Activated effector memory CD4-positive, alpha-beta T cell treated with Interleukin-2 at 50 U/mL for 16 hours (primary cell): ENCODE measurements at regions not wholly inside any gene's neighbourhood (a gene's known extent, or its start where the extent isn't known, plus 50 kb on each side); places are given as distances from the start of the nearest gene placed in this dataset.

ENCODE experiments used
- DNase-seq: peaks from one replicate; pipeline ENCODE4 v3.0.0-alpha.2; 2020

GRCh38 chr6:170212956-170213636 is 77.8 kb downstream of the DLL1 start:
- DNase-seq, result no peak

GRCh38 chr6:170212051-170212756 is 78.7 kb downstream of the DLL1 start:
- DNase-seq, result no peak

DNA sequence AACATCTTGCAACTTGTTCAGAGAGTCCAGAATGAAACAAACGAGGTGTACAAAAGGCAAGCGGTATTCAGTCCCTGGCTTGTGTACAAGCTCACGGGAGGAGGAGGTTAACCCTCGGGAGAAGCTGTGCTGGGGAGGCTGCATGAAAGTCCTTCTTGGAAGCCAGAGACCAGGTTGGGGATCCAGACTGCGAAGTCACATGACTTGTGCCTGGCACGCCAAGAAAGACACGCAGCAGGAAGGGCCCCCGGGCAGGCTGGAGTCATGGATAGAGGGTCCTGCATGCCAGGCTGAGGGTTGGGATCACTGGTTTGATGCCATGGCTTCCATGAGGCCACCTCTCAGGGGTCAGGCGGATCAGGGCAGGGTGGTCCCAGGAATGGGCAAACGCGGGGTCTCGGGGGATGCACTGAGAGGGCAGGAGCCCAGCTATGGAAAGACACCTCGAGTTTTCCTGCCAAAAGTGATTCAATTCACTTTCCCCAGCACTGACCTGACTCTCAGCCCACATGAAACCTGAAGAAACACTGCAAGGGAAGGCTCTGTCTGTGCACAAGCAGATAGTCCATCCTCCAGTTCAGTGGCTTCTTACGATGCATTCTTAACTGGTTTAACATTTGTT is 79.4 kb downstream of the DLL1 start:
- no peak for DNase-seq

GRCh38 chr6:170210651-170211403 is 80.1 kb downstream of the DLL1 start:
- no peak for DNase-seq

- no peak for DNase-seq
These were observed 80.9 kb downstream of the DLL1 start for GRCh38 chr6:170210026-170210390.

GRCh38 chr6:170209354-170210025 is 81.4 kb downstream of the DLL1 start:
- no peak for DNase-seq

GRCh38 chr6:170208651-170209353 is 82.1 kb downstream of the DLL1 start:
- DNase-seq, result no peak

DNA sequence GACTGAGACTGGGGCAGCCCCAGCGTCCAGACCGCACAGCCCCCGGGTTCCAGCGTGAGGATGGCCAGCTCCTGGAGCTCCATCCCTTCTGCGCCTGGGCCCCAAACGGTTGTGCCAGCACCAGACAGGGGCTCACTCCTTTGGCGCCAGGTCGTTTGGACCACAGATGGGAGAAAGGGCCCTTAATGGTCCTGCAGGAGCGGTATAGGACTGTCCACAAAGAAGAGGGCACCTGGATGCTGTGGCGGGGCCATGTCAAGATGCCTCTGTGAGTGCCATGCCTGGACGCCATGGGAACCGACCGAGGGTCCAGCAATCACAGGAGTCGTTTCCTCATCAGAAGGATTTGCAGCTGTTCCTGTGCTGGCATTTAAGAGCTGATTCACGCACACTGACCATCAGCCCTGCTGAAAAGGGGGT is 82.7 kb downstream of the DLL1 start:
- no peak for DNase-seq

DNA sequence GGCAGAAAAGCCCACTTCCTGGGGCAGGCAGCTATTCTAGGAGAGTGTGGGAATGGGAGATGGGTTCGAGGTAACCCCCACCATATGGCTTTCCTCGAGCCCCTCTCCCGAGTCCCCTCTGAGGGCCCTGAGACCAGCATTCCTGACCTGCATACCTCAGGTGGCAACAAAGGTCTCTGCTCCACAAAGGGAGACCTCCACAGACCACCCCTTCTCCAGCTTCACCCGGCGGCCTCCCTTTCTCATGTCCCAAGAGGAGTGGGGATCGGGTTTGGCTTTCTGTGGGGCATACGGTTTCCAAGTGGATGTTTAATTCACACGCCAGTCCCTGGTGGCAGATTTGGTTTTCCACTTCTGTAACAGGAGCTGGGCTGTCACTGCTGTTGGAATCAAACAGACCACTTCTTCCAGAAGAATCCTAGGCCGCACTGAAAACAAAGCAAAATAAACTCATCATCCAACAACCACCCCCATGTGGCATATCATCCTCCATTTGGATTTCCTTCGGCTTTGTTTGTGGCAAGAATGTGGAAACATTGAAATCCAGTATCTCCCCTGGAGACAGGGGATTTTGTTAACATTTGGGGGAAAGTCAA is 83.2 kb downstream of the DLL1 start:
- DNase-seq, result no peak

DNA sequence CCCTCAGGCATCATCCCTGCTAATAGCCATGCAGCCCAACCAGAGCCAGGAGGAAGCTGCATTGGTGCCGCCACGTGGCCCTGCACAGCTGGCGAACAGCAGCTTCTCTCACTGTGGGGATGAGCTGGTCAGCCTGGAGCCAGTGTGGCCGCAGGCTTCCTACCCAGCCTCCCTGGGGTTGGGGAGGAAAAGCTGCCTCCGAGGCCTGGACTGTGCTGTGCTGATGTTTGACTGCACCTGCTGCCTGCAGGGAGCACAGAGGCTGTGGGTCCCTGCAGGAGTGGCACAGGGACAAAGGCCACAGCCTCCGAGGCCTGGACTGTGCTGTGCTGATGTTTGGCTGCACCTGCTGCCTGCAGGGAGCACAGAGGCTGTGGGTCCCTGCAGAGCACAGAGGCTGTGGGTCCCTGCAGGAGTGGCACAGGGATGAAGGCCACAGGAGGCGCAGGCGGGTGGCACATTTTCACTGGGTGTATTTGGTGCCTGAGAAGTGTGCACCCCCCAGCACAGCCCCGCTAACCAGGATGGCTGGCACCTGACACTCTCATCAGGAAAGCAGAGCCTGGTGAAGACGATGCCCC is 83.9 kb downstream of the DLL1 start:
- DNase-seq, result no peak

DNA sequence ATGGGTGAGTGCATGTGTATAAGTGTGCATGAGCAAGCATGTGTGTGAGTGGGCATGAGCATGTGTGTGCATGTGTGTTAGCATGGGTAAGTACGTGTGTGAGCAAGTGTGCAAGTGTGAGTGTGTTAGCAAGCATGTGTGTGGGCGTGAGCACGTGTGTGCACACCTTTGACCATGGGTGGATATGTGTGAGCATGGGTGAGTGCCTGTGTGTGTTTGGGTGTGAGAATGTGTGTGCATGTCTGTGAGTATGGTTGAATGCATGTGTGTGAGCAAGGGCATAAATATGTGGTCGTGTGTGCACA is 84.6 kb downstream of the DLL1 start:
- DNase-seq, result no peak

DNA sequence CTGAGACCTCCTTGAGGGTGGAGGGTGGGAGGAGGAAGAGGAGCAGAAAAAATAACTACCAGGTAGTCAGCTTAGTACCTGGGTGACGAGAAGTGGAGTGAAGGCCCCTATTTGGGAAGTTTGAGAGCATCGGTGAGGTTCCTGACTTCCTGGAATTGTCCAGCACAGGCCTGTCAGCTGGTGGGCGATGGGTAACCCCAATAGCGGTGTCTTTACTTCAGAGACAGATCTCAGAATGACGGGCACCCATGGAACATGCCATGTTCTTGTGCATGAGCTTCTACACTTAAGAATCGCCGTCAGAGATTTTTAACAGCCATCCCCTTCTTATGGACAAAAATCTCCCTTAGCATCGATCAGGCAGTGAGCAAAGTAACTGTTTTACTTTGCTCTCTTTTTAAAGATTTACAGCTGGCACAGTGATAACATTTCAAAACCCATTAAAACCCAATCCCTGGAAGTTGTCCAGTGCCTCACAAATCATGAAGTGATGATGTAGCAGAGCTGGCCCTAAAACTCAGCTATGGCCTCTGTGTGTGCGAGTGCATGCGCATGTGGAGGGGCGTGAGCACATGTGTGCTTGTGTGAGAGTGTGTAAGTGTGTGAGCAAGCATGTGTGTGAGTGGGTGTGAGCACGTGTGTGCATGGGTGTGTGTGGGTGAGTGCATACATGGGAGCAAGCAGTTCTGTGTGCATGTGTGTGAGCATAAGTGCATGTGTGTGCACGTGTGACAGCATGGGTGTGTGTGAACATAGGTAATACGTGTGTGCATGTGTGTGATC is 85.2 kb downstream of the DLL1 start:
- DNase-seq, result no peak

GRCh38 chr6:170205126-170205525 is 85.8 kb downstream of the DLL1 start:
- DNase-seq, result no peak

GRCh38 chr6:170203212-170203611 is 87.7 kb downstream of the DLL1 start:
- no peak for DNase-seq

GRCh38 chr6:170202416-170203135 is 88.3 kb downstream of the DLL1 start:
- no peak for DNase-seq

DNA sequence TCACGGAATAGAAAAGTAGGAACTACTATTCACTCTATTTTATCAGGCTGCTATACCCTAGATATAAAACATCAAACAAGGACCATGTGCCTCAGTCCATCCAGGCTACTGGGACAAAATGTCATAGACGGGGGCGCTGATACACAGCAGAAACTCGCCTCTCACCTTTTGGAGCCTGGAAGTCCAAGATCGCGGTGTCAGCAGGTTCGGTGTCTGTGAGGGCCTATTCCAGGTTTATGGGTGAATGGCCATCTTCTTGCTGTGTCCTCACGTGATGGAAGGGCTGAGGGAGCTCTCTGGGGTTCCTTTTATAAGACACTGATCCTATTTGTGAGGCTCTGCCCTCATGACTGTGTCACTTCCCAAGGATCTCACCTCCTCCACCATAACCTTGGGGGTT is 89.5 kb downstream of the DLL1 start:
- no peak for DNase-seq

DNA sequence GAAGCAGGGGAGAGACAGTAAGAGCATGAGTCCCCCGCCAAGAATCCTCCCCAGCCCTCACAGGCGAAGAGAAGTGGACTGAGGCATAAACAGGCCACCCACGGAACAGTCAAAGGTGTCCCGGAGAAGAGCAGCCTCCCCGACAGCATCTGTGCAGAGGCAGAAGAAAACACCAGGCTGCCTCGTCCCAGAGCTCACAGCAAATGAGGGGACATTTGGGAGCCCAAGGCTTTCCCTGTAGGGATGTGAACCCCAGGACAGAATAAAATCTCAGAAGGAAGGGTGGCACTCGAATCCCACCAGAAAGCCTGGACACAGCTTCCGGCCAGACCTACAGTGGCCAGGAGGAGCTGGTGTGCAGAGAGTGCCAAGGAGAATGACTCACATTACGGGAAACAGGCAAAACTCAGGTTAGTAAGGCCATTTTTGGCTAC is 90.4 kb downstream of the DLL1 start:
- DNase-seq, result no peak

GRCh38 chr6:170199716-170200115 is 91.2 kb downstream of the DLL1 start:
- no peak for DNase-seq

DNA sequence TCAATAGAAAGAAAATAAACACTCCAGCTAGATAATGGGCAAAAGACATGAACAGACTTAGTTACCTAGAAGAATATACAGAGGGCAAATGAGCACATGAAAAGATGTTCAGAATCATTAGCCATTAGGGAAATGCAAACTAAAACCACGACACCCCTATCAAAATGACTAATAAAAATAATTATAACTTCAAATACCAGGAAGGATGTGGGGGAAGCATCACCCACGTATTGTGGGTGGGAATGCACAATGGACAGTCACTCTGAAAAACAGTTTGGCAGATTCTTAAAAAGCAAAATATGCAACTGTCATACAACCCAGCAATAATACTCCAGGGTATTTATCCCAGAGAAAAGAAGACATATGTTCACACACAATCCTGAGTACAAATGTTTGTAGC is 92.6 kb downstream of the DLL1 start:
- DNase-seq, result no peak

DNA sequence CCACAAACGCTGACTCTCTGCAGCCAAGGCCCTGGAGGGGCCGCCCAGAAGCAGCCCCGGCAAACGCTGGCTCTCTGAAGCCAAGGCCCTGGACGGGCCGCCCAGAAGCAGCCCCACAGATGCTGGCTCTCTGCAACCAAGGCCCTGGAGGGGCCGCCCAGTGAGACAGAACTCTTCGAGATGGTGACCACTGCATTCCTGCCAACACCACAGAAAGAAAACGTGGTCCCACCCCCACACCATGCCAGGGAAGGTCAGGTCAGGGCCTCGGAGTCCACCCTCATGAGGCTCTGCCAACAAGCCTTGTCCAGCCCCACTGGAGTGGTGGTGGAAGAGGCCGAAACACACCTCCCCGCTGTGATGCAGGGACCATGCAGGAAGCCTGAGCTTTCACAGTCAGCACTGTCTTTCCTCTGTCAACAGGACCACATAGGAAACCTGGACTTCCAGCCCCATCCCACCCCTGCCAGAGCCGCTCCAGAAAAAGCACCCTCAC is 97.5 kb downstream of the DLL1 start:
- DNase-seq, result no peak
